Left lung (tissue), 4 donors: ENCODE measurements at regions not wholly inside any gene's neighbourhood (a gene's known extent, or its start where the extent isn't known, plus 50 kb on each side); places are given as distances from the start of the nearest gene placed in this dataset.
A peak's percentile ranks its signal among the peaks of the same experiment; 100 is the strongest.

ENCODE experiments used
- ATAC-seq: fragments of 200-7000 bp; cut with Tn5 transposase; one replicate; pipeline ENCODE4 v1.9.1; 2020; ENCODE audit warnings: moderate library complexity
- DNase-seq, 4 donors: peaks; one replicate each; pipeline ENCODE4 v3.0.0-alpha.2; 2013 to 2020
- H3K27ac ChIP-seq, 2 donors: fragments of 200-600 bp; sonication (generic) in 1 of 2; one replicate each; pipeline versions ENCODE4 v1.5.0 to v1.8.0; 2020 to 2021
- H3K27me3 ChIP-seq, 2 donors: fragments of 200-600 bp; sonication (generic) in 1 of 2; one replicate each; pipeline versions ENCODE4 v1.5.0 to v1.8.0; 2020 to 2021
- H3K36me3 ChIP-seq, 2 donors: fragments of 200-600 bp; sonication (generic) in 1 of 2; one replicate each; pipeline versions ENCODE4 v1.5.0 to v1.8.0; 2020 to 2021
- H3K4me1 ChIP-seq, 2 donors: fragments of 200-600 bp; one replicate each; pipeline ENCODE4 v1.8.0; 2021
- H3K4me3 ChIP-seq, 2 donors: fragments of 200-600 bp; sonication (generic) in 1 of 2; one replicate each; pipeline versions ENCODE4 v1.5.0 to v1.8.0; 2020 to 2021; ENCODE audit warnings: mild to moderate bottlenecking in 1 of 2
- H3K9me3 ChIP-seq, 2 donors: fragments of 200-600 bp; sonication (generic) in 1 of 2; one replicate each; pipeline versions ENCODE4 v1.5.0 to v1.8.0; 2020 to 2021
- CTCF ChIP-seq, 2 donors: fragments of 200-600 bp; sonication (generic) in 1 of 2; IDR thresholded peaks; one replicate each; pipeline versions ENCODE4 v1.5.0 to v1.8.0; 2021; ENCODE audit warnings: antibody characterized with exemption in 2 of 2
- intact Hi-C, 2 donors: fragments of 100-400 bp; cut with DNase I; formaldehyde crosslinking; loops; one replicate each; pipeline versions ENCODE4 v1.11.2 to v1.14.2; 2022
- donor health status: DM: no; HTN: yes; CAD: no.
- donor health status: DM: no; HTN: no; CAD: no.

DNA sequence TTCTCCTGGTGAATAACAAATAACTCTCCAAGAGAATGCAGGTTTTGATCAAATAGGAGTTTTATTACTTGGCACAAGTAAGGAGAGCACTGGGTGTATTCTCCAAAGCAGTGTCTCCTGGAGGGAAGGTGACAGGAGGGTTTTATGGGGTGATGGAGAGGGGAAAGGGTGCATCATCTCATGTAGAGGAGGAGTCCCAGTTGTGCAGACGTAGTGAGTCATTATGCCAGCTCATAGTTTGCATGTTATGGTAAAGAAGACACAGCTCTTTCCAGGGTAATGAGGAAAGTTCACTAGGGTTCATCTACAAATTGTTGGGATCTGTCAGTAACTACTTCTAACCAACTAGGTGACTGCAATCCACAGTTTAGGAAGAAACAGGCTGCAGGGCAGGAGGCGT, 347.9 kb upstream of the MEOX2 start:
- Histone ChIP-seq H3K36me3 (no peaks in the 10 kb centered on the region), H3K4me3 (no peak overlapping the region), H3K4me1 (no peaks in the 10 kb centered on the region), H3K27me3 (no peaks in the 10 kb centered on the region), H3K27ac (no peak overlapping the region), H3K9me3 (no peaks in the 10 kb centered on the region)
- ATAC-seq (no peak), DNase-seq (no peak)
- TF ChIP-seq CTCF (IDR thresholded peaks at IDR 0.05) = no peak
- intact Hi-C loops = no loop called here

DNA sequence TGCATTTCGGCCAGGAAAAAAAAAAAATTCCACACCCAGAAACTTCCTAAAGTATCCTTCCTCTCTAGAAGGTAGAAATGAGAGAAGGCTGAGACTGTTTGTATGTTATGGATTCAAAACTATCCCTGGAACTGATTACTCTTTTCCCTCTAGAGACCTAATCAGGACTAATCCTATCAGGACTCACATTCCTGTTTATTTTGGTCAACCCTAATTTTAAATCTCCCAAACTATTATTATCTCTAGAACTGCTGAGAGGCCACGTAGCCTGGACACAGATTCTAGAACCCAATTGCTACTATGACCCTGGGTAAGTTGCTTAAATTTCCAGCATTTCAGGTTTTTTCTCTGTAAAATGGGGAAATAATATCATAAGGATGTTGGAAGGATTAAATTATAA, 346.8 kb upstream of the MEOX2 start:
- no peaks in the 10 kb centered on the region for H3K9me3 ChIP-seq
- intact Hi-C loops = no loop called here
- no peak overlapping the region for H3K4me3 ChIP-seq
- no peaks in the 10 kb centered on the region for H3K36me3 ChIP-seq
- no peak for TF ChIP-seq CTCF (IDR thresholded peaks at IDR 0.05)
- ATAC-seq (no peak), DNase-seq (no peak)
- no peaks in the 10 kb centered on the region for H3K27me3 ChIP-seq
- H3K4me1 ChIP-seq = no peaks in the 10 kb centered on the region
- H3K27ac ChIP-seq = no peak overlapping the region

- DNase-seq = peak in 1 of 4 donors; percentile 44
- no peak for TF ChIP-seq CTCF (IDR thresholded peaks at IDR 0.05)
- H3K36me3 ChIP-seq = no peaks in the 10 kb centered on the region
- H3K27me3 ChIP-seq = no peaks in the 10 kb centered on the region
- no peaks in the 10 kb centered on the region for H3K4me1 ChIP-seq
- no peak for ATAC-seq
- intact Hi-C loops = no loop called here
- no peak overlapping the region for H3K4me3 ChIP-seq
- H3K27ac ChIP-seq = no peak overlapping the region
- H3K9me3 ChIP-seq = no peaks in the 10 kb centered on the region
Observed at GRCh38 chr7:16028636-16029035, 342.2 kb upstream of the MEOX2 start.

- ATAC-seq (peak; percentile 62), DNase-seq (peak in 2 of 4 donors; percentile 74 to 80)
- Histone ChIP-seq H3K27me3 (no peaks in the 10 kb centered on the region), H3K4me3 (no peak overlapping the region), H3K4me1 (no peaks in the 10 kb centered on the region), H3K9me3 (no peaks in the 10 kb centered on the region), H3K27ac (peak overlapping the region; percentile 28 to 49), H3K36me3 (no peaks in the 10 kb centered on the region)
- TF ChIP-seq CTCF (IDR thresholded peaks at IDR 0.05) = no peak
- intact Hi-C loops = no loop called here
Observed at GRCh38 chr7:16028103-16028502, 341.6 kb upstream of the MEOX2 start.

- Histone ChIP-seq H3K27me3 (no peaks in the 10 kb centered on the region), H3K36me3 (no peaks in the 10 kb centered on the region), H3K4me1 (no peaks in the 10 kb centered on the region), H3K4me3 (no peak overlapping the region), H3K9me3 (no peaks in the 10 kb centered on the region), H3K27ac (peak overlapping the region; percentile 28 to 49)
- intact Hi-C loops = no loop called here
- no peak for DNase-seq
- ATAC-seq = no peak
- TF ChIP-seq CTCF (IDR thresholded peaks at IDR 0.05) = no peak
Observed at GRCh38 chr7:16027396-16027795, 340.9 kb upstream of the MEOX2 start.
